GM12874 (cell line): ENCODE measurements at regions not wholly inside any gene's neighbourhood (a gene's known extent, or its start where the extent isn't known, plus 50 kb on each side); places are given as distances from the start of the nearest gene placed in this dataset.

ENCODE experiments used
- TF ChIP-seq, protein P1 (sequence below): IDR thresholded peaks from 2 replicates; pipeline ENCODE4 v1.5.1; 2011; ENCODE audit warnings: low read depth, mild to moderate bottlenecking, control low read depth, low read length, moderate library complexity; ENCODE audit not compliant: insufficient read depth

DNA sequence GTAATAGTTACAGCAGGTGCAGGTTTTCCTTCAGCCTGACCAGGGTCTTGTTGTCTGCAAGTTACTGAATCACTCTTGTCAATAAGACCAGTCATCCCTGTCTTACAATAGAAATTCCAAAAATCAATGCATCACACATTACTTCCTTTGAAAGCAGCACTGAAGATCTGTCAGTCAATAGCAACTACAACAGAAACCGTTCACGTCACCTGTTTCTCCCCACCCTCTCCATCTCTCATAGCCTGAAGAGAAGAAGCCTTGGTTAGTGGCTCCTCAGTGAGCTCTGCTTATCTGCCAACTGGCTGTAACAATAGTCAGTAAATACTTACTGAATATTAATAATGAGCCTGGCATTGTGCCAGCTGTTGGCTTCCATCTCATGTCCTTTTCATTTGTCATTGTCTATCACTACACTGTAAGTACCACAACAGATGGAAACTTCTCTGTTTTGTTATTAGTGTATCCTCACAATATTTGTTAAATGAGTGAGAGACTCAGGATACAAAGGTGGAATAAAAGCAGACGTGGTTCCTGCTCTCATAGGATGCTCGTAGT lies 195.2 kb downstream of the S1PR1 start:
- TF ChIP-seq, protein P1, sequence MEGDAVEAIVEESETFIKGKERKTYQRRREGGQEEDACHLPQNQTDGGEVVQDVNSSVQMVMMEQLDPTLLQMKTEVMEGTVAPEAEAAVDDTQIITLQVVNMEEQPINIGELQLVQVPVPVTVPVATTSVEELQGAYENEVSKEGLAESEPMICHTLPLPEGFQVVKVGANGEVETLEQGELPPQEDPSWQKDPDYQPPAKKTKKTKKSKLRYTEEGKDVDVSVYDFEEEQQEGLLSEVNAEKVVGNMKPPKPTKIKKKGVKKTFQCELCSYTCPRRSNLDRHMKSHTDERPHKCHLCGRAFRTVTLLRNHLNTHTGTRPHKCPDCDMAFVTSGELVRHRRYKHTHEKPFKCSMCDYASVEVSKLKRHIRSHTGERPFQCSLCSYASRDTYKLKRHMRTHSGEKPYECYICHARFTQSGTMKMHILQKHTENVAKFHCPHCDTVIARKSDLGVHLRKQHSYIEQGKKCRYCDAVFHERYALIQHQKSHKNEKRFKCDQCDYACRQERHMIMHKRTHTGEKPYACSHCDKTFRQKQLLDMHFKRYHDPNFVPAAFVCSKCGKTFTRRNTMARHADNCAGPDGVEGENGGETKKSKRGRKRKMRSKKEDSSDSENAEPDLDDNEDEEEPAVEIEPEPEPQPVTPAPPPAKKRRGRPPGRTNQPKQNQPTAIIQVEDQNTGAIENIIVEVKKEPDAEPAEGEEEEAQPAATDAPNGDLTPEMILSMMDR: no peak

DNA sequence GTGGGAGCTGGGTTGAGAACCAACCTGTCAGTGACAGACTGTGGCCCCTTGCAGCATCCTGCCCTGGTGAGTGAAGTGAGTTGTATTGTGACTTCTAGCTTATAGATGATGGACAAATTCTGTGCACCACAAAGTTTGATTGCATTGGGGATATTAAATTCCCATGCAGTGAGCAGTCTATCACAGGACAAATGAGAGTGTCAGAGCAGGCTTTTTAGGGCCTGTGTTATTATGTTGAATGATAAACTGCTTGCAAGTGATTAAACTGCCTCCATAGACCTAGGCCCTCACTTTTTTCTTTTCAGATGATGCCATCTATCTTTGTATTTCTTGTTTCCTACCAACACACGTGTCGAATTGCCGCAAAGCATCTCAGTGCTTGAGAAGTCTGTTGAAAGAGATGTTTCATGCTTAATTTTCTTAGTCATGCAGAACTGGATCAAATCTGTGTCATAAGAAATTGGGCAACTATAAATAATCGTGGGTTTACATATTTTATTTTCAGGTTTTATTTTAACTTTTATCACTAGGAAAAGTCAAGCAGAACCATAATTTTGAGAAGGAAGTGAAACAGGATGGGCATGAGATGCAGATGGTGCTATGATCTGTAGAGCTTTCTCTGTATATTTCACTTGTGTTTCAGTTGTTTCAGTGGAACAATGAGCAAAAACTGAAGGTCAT lies 199.2 kb downstream of the S1PR1 start:
- TF ChIP-seq, protein P1: no peak

DNA sequence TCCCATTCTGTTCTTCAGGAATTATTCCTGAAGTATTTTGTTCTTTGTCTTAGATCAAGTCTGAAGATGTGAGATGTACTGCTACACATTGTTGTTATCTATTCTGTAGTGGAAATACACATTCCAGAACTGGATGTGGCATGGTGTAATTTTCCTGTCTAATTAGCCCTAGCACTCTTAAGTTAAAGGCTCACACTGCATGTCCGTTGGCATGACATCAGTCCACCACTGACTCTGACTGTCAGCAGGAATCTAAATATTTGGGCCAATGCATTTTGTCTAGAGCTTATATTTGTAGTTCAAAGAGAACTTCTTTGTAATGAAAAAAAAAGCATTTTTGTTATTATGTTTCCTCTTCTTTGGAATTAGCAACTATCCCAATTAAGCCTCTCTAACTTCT lies 201.0 kb downstream of the S1PR1 start:
- TF ChIP-seq, protein P1: no peak

DNA sequence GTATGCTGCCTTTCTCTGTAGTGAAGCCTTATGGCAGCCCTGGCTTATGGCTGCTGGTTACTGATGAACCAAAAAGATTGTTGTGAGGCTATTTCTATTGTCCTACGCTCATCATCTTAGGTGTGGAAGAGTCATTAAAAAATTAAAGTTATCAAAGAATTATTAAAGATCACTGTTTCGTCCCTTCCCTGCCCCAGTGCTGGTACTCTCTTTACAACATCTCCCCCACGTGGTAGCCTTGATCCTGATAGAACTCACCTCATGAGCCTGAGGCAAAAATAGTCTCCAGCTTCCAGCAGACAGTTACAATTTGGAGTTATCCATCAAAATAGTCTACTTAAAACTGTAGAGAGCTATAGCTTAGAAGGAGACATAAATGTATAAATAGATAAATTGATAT lies 201.5 kb downstream of the S1PR1 start:
- TF ChIP-seq, protein P1: peak; percentile 46; the same call in 1 of the 2 replicates

DNA sequence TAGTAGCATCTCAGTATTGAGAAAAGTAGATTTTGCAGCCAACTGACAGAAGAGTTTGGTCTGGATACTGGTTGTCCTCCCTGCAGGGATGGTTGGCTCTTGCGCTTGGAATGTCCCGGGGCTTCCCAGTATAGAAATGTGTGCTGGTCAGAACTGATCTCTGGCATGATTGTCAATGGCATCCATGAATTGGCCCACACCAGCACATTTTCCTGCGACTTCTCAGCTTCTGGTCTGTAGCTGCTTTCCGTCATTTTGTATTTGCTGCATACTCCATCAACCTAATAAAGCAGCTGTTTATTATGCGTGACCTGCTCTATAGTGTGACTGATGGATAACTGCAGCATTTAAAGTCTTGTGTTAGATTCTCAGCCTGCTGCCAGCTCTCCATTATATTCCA lies 203.7 kb downstream of the S1PR1 start:
- TF ChIP-seq, protein P1: no peak

DNA sequence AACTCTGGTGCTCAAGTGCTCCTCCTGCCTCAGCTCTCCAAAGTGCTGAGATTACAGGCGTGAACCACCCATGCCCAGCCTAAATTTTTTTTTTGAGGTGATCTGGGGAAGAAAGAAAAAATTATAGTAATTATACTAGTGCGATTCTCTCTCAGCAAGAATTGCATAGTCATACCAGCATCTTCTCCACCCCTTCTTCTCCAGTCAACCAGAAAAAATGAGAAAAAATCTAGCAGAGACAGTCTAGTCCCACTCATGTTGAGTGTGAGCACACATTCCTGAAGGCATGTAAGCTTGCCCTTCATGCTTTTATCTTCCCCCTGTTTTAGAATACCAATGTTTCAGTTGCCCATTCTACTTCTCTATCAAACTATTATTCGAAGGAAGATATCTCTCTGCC lies 207.6 kb downstream of the S1PR1 start:
- TF ChIP-seq, protein P1: no peak

DNA sequence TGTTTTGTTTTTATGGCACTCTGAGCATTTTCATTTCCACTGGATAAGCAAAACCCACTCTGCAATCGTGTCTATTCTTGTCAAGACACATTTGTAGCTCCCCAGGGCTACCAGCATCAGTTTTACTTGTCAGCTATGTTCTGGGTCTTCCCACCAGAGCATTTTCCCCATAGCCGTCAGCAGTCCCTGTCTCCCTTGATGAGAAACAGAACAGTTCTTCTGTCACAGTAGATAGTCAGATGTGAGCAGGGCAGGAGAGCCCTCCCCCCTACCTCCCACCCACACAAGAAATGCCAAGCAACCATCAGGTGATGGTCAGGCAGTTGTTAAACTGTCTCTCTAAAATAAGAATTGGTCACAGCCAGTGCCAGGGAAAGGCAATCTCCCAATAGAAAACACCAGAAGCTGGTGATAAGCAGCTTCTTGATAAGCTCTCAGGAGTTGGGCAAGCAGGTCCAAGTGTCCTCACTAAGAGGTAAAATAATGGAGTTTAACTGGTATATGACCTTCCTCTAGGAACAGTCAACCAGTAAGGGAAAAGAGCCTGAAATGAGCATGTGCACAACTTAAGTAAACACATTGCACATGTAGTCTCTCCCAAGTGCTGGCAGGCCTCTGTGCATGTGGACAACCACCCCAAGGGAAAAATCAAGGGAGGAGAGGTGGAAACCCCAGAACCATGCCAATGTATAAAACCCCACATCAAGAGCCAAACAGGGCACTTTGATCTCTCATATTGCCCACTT lies 208.2 kb downstream of the S1PR1 start:
- TF ChIP-seq, protein P1: no peak
